Keratinocyte (primary cell): ENCODE measurements at regions not wholly inside any gene's neighbourhood (a gene's known extent, or its start where the extent isn't known, plus 50 kb on each side); places are given as distances from the start of the nearest gene placed in this dataset.

Experiments used
- DNase-seq: peaks from one replicate; pipeline ENCODE4 v3.0.0-alpha.2; 2011; ENCODE audit warnings: low read depth, missing footprints, low spot score
- FAIRE-seq: peaks from 2 replicates; lab custom pipeline; 2011; peaks lifted over from hg19 to GRCh38; lab: Jason Lieb, UNC
- H2AFZ ChIP-seq: 2 replicates; pipeline ENCODE4 v1.6.0; 2012; ENCODE audit warnings: low read length, control low read depth, inconsistent platforms; ENCODE audit not compliant: control insufficient read depth
- H3K27ac ChIP-seq: 2 replicates; pipeline ENCODE4 v1.5.1; 2011; ENCODE audit warnings: low read length; ENCODE audit not compliant: control insufficient read depth, insufficient read depth
- H3K27me3 ChIP-seq: 3 replicates; pipeline ENCODE4 v1.6.0; 2011; ENCODE audit warnings: low read length; ENCODE audit not compliant: control insufficient read depth, insufficient read depth; ENCODE audit errors: extremely low read depth
- H3K36me3 ChIP-seq, 2 experiments: 2 replicates in 1 of 2; 3 replicates in 1 of 2; pipeline ENCODE4 v1.5.1; 2011; ENCODE audit warnings: low read length in 2 of 2, mild to moderate bottlenecking in 1 of 2; ENCODE audit not compliant: control insufficient read depth in 2 of 2, insufficient read depth in 2 of 2; ENCODE audit errors: extremely low read depth in 1 of 2
- H3K4me1 ChIP-seq: 3 replicates; pipeline ENCODE4 v1.5.1; 2011; ENCODE audit warnings: low read length; ENCODE audit not compliant: control insufficient read depth, insufficient read depth; ENCODE audit errors: extremely low read depth
- H3K4me2 ChIP-seq: 3 replicates; pipeline ENCODE4 v1.6.0; 2011; ENCODE audit warnings: low read depth, low read length; ENCODE audit not compliant: control insufficient read depth, insufficient read depth; ENCODE audit errors: extremely low read depth
- H3K4me3 ChIP-seq, 3 experiments: fragments of 200-600 bp in 1 of 3; sonication (generic) in 1 of 3; 2 replicates in 2 of 3; 3 replicates in 1 of 3; pipeline ENCODE4 v1.5.1; 2011 to 2016; ENCODE audit warnings: low read length in 3 of 3, mild to moderate bottlenecking in 3 of 3, control low read depth in 2 of 3, inconsistent platforms in 1 of 3, low read depth in 1 of 3, mixed read lengths in 1 of 3, mixed run types in 1 of 3, moderate library complexity in 1 of 3; ENCODE audit not compliant: control insufficient read depth in 2 of 3, insufficient read depth in 2 of 3; ENCODE audit errors: extremely low read depth in 1 of 3
- H3K79me2 ChIP-seq: 2 replicates; pipeline ENCODE4 v1.6.0; 2012; ENCODE audit warnings: low read length; ENCODE audit not compliant: control insufficient read depth, insufficient read depth
- H3K9ac ChIP-seq: 3 replicates; pipeline ENCODE4 v1.6.0; 2011; ENCODE audit warnings: low read length; ENCODE audit not compliant: control insufficient read depth, insufficient read depth; ENCODE audit errors: extremely low read depth
- H3K9me1 ChIP-seq: 3 replicates; pipeline ENCODE4 v1.6.0; 2011; ENCODE audit warnings: low read length; ENCODE audit not compliant: control insufficient read depth, insufficient read depth; ENCODE audit errors: extremely low read depth
- H3K9me3 ChIP-seq: 2 replicates; pipeline ENCODE4 v1.5.1; 2012; ENCODE audit warnings: low read depth, low read length; ENCODE audit not compliant: control insufficient read depth
- H4K20me1 ChIP-seq: 3 replicates; pipeline ENCODE4 v1.6.0; 2011; ENCODE audit warnings: low read length; ENCODE audit not compliant: control insufficient read depth, insufficient read depth; ENCODE audit errors: extremely low read depth
- CTCF ChIP-seq, 3 experiments: IDR thresholded peaks in 1 of 3; conservative IDR thresholded peaks in 1 of 3; optimal IDR thresholded peaks in 1 of 3; 2 replicates in 2 of 3; 3 replicates in 1 of 3; pipeline versions ENCODE3 to v1.5.1; 2011; ENCODE audit warnings: low read length in 3 of 3, mild to moderate bottlenecking in 3 of 3, moderate library complexity in 2 of 3, control low read depth in 1 of 3, inconsistent platforms in 1 of 3; ENCODE audit not compliant: insufficient read depth in 2 of 3; ENCODE audit errors: extremely low read depth in 1 of 3
- EZH2 ChIP-seq: IDR thresholded peaks from one replicate; pipeline ENCODE4 v1.6.1; 2012; ENCODE audit warnings: inconsistent platforms, mild to moderate bottlenecking, low read length, moderate library complexity
- dilution Hi-C: fragments of 300-500 bp; cut with MboI; formaldehyde crosslinking; loops from one replicate; pipeline ENCODE4 v1.7.0; 2020; ENCODE audit warnings: low sequenced_read_pairs; ENCODE audit not compliant: extremely low pct_ligation_motif_present

- FAIRE-seq: no peak
- dilution Hi-C loops: no loop called here
These were observed 531.9 kb upstream of the CHD1 start for GRCh38 chr5:99460701-99461100.

GRCh38 chr5:99453196-99453595 lies 524.4 kb upstream of the CHD1 start:
- DNase-seq: no peak

More at GRCh38 chr5:99460701-99461100, 531.9 kb upstream of the CHD1 start:
- Histone ChIP-seq H3K4me3 (no peak overlapping the region), H3K36me3 (no peaks in the 10 kb centered on the region), H3K27ac (no peak overlapping the region), H3K27me3 (no peaks in the 10 kb centered on the region), H2AFZ (no peak overlapping the region), H3K79me2 (no peaks in the 10 kb centered on the region), H4K20me1 (no peaks in the 10 kb centered on the region), H3K4me1 (peaks cover 2% of the 10 kb centered on the region), H3K9me3 (no peaks in the 10 kb centered on the region), H3K9me1 (no peaks in the 10 kb centered on the region), H3K4me2 (no peak overlapping the region), H3K9ac (no peak overlapping the region)
- DNase-seq: no peak
- TF ChIP-seq CTCF (optimal IDR thresholded peaks at IDR 0.05 in 1 of 3, IDR thresholded peaks at IDR 0.05 in 1 of 3, conservative IDR thresholded peaks at IDR 0.05 in 1 of 3; ENCODE audit: extremely low read depth in 1 of 3, insufficient read depth in 2 of 3, low read length in 3 of 3) (no peak), EZH2 (no peak)

More at GRCh38 chr5:99453196-99453595, 524.4 kb upstream of the CHD1 start:
- dilution Hi-C loops: no loop called here
- H3K79me2 ChIP-seq: no peaks in the 10 kb centered on the region
- H3K4me1 ChIP-seq: no peaks in the 10 kb centered on the region
- no peaks in the 10 kb centered on the region for H4K20me1 ChIP-seq
- TF ChIP-seq CTCF (optimal IDR thresholded peaks at IDR 0.05 in 1 of 3, IDR thresholded peaks at IDR 0.05 in 1 of 3, conservative IDR thresholded peaks at IDR 0.05 in 1 of 3; ENCODE audit: extremely low read depth in 1 of 3, insufficient read depth in 2 of 3, low read length in 3 of 3): no peak
- TF ChIP-seq EZH2: no peak
- H3K4me2 ChIP-seq: no peak overlapping the region
- no peaks in the 10 kb centered on the region for H3K36me3 ChIP-seq
- no peak overlapping the region for H3K27ac ChIP-seq
- H3K27me3 ChIP-seq: no peaks in the 10 kb centered on the region
- no peak overlapping the region for H3K4me3 ChIP-seq
- no peaks in the 10 kb centered on the region for H3K9me3 ChIP-seq
- no peak for FAIRE-seq
- H2AFZ ChIP-seq: no peak overlapping the region
- no peak overlapping the region for H3K9ac ChIP-seq
- no peaks in the 10 kb centered on the region for H3K9me1 ChIP-seq
